H9 (cell line): ENCODE measurements at regions not wholly inside any gene's neighbourhood (a gene's known extent, or its start where the extent isn't known, plus 50 kb on each side); places are given as distances from the start of the nearest gene placed in this dataset.
"Not testable (repeated sequence)": the region's sequence is repeated elsewhere in the genome, so short reads cannot be mapped to it uniquely, and the experiment has no call there.

Source experiments
- DNase-seq: peaks from one replicate; pipeline ENCODE4 v3.0.0-alpha.2; 2017
- H2AFZ ChIP-seq: one replicate; pipeline ENCODE4 v1.6.1; 2013; ENCODE audit warnings: mild to moderate bottlenecking, low read length, control low read depth, moderate library complexity
- H2AK5ac ChIP-seq: 2 replicates; pipeline ENCODE4 v1.6.1; 2013; ENCODE audit warnings: low read length, control low read depth, mixed read lengths; ENCODE audit not compliant: insufficient read length
- H2BK120ac ChIP-seq: one replicate; pipeline ENCODE4 v1.6.1; 2013; ENCODE audit warnings: low read depth, mild to moderate bottlenecking, low read length, control low read depth, inconsistent platforms; ENCODE audit not compliant: poor library complexity, severe bottlenecking
- H2BK12ac ChIP-seq: 2 replicates; pipeline ENCODE4 v1.6.1; 2013; ENCODE audit warnings: low read length, control low read depth, mixed read lengths, low read depth; ENCODE audit not compliant: insufficient read length
- H2BK15ac ChIP-seq: 2 replicates; pipeline ENCODE4 v1.6.1; 2013; ENCODE audit warnings: low read depth, low read length, control low read depth
- H2BK20ac ChIP-seq: one replicate; pipeline ENCODE4 v1.6.1; 2013; ENCODE audit warnings: low read depth, mild to moderate bottlenecking, low read length, control low read depth, inconsistent platforms; ENCODE audit not compliant: poor library complexity, severe bottlenecking
- H2BK5ac ChIP-seq: 2 replicates; pipeline ENCODE4 v1.6.1; 2013; ENCODE audit warnings: low read length, control low read depth, mixed read lengths; ENCODE audit not compliant: insufficient read length
- H3K14ac ChIP-seq: 2 replicates; pipeline ENCODE4 v1.6.1; 2013; ENCODE audit warnings: low read length, control low read depth; ENCODE audit not compliant: insufficient read depth
- H3K18ac ChIP-seq: 2 replicates; pipeline ENCODE4 v1.6.1; 2013; ENCODE audit warnings: low read depth, mild to moderate bottlenecking, mixed read lengths, low read length, control low read depth; ENCODE audit not compliant: insufficient read length
- H3K23ac ChIP-seq: 2 replicates; pipeline ENCODE4 v1.6.1; 2013; ENCODE audit warnings: low read length, control low read depth, mixed read lengths, low read depth; ENCODE audit not compliant: insufficient read length
- H3K23me2 ChIP-seq: 2 replicates; pipeline ENCODE4 v1.6.1; 2013; ENCODE audit warnings: low read depth, mild to moderate bottlenecking, mixed read lengths, low read length, control low read depth; ENCODE audit not compliant: insufficient read length, poor library complexity, severe bottlenecking
- H3K27ac ChIP-seq: 2 replicates; pipeline ENCODE4 v1.5.1; 2013; ENCODE audit warnings: low read length, control low read depth, mixed read lengths, low read depth; ENCODE audit not compliant: insufficient read length
- H3K27me3 ChIP-seq: 2 replicates; pipeline ENCODE4 v1.6.1; 2013; ENCODE audit warnings: low read length, control low read depth, inconsistent platforms; ENCODE audit not compliant: insufficient read depth
- H3K4ac ChIP-seq: 2 replicates; pipeline ENCODE4 v1.6.1; 2013; ENCODE audit warnings: low read depth, mild to moderate bottlenecking, control low read depth, inconsistent platforms, low read length, moderate library complexity
- H3K4me1 ChIP-seq: 2 replicates; pipeline ENCODE4 v1.6.1; 2013; ENCODE audit warnings: low read length, control low read depth, inconsistent platforms; ENCODE audit not compliant: insufficient read depth
- H3K4me2 ChIP-seq: 2 replicates; pipeline ENCODE4 v1.6.1; 2013; ENCODE audit warnings: low read length, control low read depth, mixed read lengths; ENCODE audit not compliant: insufficient read length, insufficient read depth
- H3K56ac ChIP-seq: 2 replicates; pipeline ENCODE4 v1.6.1; 2013; ENCODE audit warnings: low read depth, mild to moderate bottlenecking, mixed read lengths, low read length, control low read depth; ENCODE audit not compliant: insufficient read length
- H3K79me1 ChIP-seq: 2 replicates; pipeline ENCODE4 v1.6.1; 2013; ENCODE audit warnings: low read depth, mild to moderate bottlenecking, moderate library complexity, low read length, control low read depth, inconsistent platforms; ENCODE audit not compliant: insufficient read depth, poor library complexity, severe bottlenecking
- H3K79me2 ChIP-seq: 2 replicates; pipeline ENCODE4 v1.6.1; 2013; ENCODE audit warnings: low read length, control low read depth, inconsistent platforms; ENCODE audit not compliant: insufficient read depth
- H3K9ac ChIP-seq: 2 replicates; pipeline ENCODE4 v1.6.1; 2013; ENCODE audit warnings: low read length, control low read depth, mixed read lengths; ENCODE audit not compliant: insufficient read length; ENCODE audit errors: extremely low read depth
- H3K9me3 ChIP-seq: one replicate; pipeline ENCODE4 v1.6.1; 2013; ENCODE audit warnings: low read depth, low read length, inconsistent platforms; ENCODE audit not compliant: control insufficient read depth
- H3T11ph ChIP-seq: one replicate; pipeline ENCODE4 v1.6.1; 2013; ENCODE audit warnings: mild to moderate bottlenecking, low read length, control low read depth, inconsistent platforms
- H4K20me1 ChIP-seq: one replicate; pipeline ENCODE4 v1.6.1; 2013; ENCODE audit not compliant: control insufficient read depth, insufficient read length, insufficient read depth
- H4K5ac ChIP-seq: 2 replicates; pipeline ENCODE4 v1.6.1; 2013; ENCODE audit warnings: low read depth, mild to moderate bottlenecking, mixed read lengths, low read length, control low read depth; ENCODE audit not compliant: insufficient read length
- H4K8ac ChIP-seq: replicated peaks from 2 replicates; pipeline ENCODE4 v1.6.1; 2013; ENCODE audit warnings: low read length, control low read depth, mixed read lengths, low read depth; ENCODE audit not compliant: insufficient read length
- H4K91ac ChIP-seq: 2 replicates; pipeline ENCODE4 v1.6.1; 2013; ENCODE audit warnings: low read depth, mild to moderate bottlenecking, moderate library complexity, mixed read lengths, low read length, control low read depth; ENCODE audit not compliant: insufficient read length
- H3K27ac Mint-ChIP-seq, 3 experiments: 2 replicates in 2 of 3; 3 replicates in 1 of 3; pipeline ENCODE4 v1.8.0; 2020 to 2021; ENCODE audit warnings: mixed read lengths in 3 of 3, mild to moderate bottlenecking in 1 of 3, moderate library complexity in 1 of 3
- H3K27me3 Mint-ChIP-seq: 2 replicates; pipeline ENCODE4 v1.8.0; 2021; ENCODE audit warnings: low read depth, mild to moderate bottlenecking, moderate library complexity, mixed read lengths
- H3K36me3 Mint-ChIP-seq, 3 experiments: 2 replicates in 2 of 3; 3 replicates in 1 of 3; pipeline ENCODE4 v1.8.0; 2020 to 2021; ENCODE audit warnings: low read depth in 3 of 3, mixed read lengths in 3 of 3; ENCODE audit not compliant: insufficient read depth in 1 of 3
- H3K4me1 Mint-ChIP-seq, 2 experiments: 2 replicates each; pipeline ENCODE4 v1.8.0; 2020; ENCODE audit warnings: mixed read lengths in 2 of 2
- H3K4me3 Mint-ChIP-seq, 2 experiments: 2 replicates in 1 of 2; 3 replicates in 1 of 2; pipeline ENCODE4 v1.8.0; 2020 to 2021; ENCODE audit warnings: mild to moderate bottlenecking in 2 of 2, mixed read lengths in 2 of 2, moderate library complexity in 1 of 2
- H3K9me3 Mint-ChIP-seq, 2 experiments: 2 replicates in 1 of 2; 3 replicates in 1 of 2; pipeline ENCODE4 v1.8.0; 2020; ENCODE audit warnings: mild to moderate bottlenecking in 2 of 2, mixed read lengths in 2 of 2, moderate library complexity in 1 of 2
- WGBS: extraction: QIAGEN DNeasy Blood & Tissue Kit; methylation state at CpG from one replicate; pipeline ENCODE4 v1.1.7; 2013; ENCODE audit warnings: missing lambda C conversion rate, low lambda C conversion rate, mixed read lengths; ENCODE audit not compliant: insufficient read length; ENCODE audit errors: extremely low coverage; 5-methylcytosine and 5-hydroxymethylcytosine counted together
- TF ChIP-seq, protein P1 (sequence below): fragments of 200-600 bp; sonication (generic); conservative IDR thresholded peaks from 3 replicates; pipeline ENCODE4 v1.8.0; 2021; ENCODE audit warnings: antibody characterized with exemption, mild to moderate bottlenecking

DNA sequence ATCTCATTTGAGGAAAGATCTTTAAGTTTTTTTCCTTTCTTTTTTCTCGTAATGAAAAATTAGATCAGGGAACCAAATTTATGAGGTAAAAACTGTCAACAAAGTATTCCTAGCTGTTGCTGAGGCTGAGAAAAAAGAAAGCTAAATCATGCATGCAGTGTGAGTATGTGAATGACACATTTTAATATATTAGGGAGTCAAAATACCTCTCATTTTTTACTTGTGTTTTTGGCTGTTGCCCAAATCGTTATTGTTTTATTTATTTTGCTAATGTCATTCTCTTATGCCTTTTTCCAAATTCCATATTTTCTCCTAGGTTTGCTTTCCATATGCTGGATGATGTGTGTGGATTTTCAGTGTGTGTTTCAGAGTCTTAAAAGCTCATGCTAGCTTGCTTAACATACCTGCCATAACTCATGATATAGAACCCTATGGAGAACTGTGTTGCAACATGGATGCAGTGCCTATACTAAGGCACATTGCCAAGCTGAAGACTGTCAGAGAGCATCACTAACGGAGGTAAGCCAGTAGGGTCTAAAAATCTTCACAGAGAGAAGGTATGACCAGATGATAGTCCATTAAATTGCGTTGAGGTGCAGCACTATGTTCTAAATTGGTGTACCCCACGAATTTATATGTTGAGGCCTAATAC, 629.5 kb upstream of the KCNMB2 start:
- Histone ChIP-seq H3T11ph (no peak overlapping the region), H4K5ac (no peak overlapping the region), H3K27ac (no peak overlapping the region), H3K9ac (no peak overlapping the region), H2BK12ac (no peak overlapping the region), H3K4me2 (no peak overlapping the region), H4K8ac (no peak overlapping the region), H3K4ac (no peak overlapping the region), H3K23ac (no peak overlapping the region), H3K4me1 (no peaks in the 10 kb centered on the region), H3K56ac (no peak overlapping the region), H2AK5ac (no peak overlapping the region), H2AFZ (no peak overlapping the region), H2BK120ac (no peak overlapping the region), H3K79me1 (no peaks in the 10 kb centered on the region), H3K14ac (no peak overlapping the region), H2BK20ac (no peak overlapping the region), H4K91ac (no peak overlapping the region), H4K20me1 (no peaks in the 10 kb centered on the region), H3K79me2 (no peaks in the 10 kb centered on the region; the same call in 1 of the 2 replicates), H2BK15ac (no peak overlapping the region), H3K23me2 (no peaks in the 10 kb centered on the region), H3K27me3 (no peaks in the 10 kb centered on the region), H2BK5ac (no peak overlapping the region), H3K9me3 (no peaks in the 10 kb centered on the region), H3K18ac (no peak overlapping the region)
- Mint-ChIP-seq H3K27ac (peak overlapping the region in 1 of 3 experiments; percentile 80; a peak in 2 of 7 replicates), H3K4me3 (no peak overlapping the region), H3K36me3 (no peaks in the 10 kb centered on the region), H3K9me3 (no peaks in the 10 kb centered on the region), H3K4me1 (peaks cover 8% of the 10 kb centered on the region in 2 experiments; a peak in 3 of 4 replicates), H3K27me3 (no peaks in the 10 kb centered on the region)
- DNase-seq, result no peak
- no CpG with 5 or more reads among the region's 5 CpGs for whole genome bisulfite sequencing
- TF ChIP-seq, protein P1, sequence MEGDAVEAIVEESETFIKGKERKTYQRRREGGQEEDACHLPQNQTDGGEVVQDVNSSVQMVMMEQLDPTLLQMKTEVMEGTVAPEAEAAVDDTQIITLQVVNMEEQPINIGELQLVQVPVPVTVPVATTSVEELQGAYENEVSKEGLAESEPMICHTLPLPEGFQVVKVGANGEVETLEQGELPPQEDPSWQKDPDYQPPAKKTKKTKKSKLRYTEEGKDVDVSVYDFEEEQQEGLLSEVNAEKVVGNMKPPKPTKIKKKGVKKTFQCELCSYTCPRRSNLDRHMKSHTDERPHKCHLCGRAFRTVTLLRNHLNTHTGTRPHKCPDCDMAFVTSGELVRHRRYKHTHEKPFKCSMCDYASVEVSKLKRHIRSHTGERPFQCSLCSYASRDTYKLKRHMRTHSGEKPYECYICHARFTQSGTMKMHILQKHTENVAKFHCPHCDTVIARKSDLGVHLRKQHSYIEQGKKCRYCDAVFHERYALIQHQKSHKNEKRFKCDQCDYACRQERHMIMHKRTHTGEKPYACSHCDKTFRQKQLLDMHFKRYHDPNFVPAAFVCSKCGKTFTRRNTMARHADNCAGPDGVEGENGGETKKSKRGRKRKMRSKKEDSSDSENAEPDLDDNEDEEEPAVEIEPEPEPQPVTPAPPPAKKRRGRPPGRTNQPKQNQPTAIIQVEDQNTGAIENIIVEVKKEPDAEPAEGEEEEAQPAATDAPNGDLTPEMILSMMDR, result no peak

GRCh38 chr3:177909530-177909929, 626.7 kb upstream of the KCNMB2 start:
- H3K14ac ChIP-seq, H3K79me1 ChIP-seq, H3K56ac ChIP-seq, H2BK15ac ChIP-seq, H3K36me3 Mint-ChIP-seq, H3K23me2 ChIP-seq, H3K27me3 Mint-ChIP-seq, H2BK5ac ChIP-seq, H3K4me1 ChIP-seq, H3K9ac ChIP-seq, H3K79me2 ChIP-seq, H3T11ph ChIP-seq, H3K23ac ChIP-seq, H3K18ac ChIP-seq, H2BK20ac ChIP-seq, H4K8ac ChIP-seq, H2BK120ac ChIP-seq, H3K4me1 Mint-ChIP-seq, H2AK5ac ChIP-seq, H4K5ac ChIP-seq, H3K27me3 ChIP-seq, H3K27ac ChIP-seq, H2BK12ac ChIP-seq, H4K91ac ChIP-seq, H3K4me2 ChIP-seq, H4K20me1 ChIP-seq, DNase-seq, H2AFZ ChIP-seq, H3K27ac Mint-ChIP-seq, H3K4ac ChIP-seq, H3K9me3 ChIP-seq, H3K9me3 Mint-ChIP-seq, H3K4me3 Mint-ChIP-seq: not testable (repeated sequence)
- no CpG with 5 or more reads among the region's 6 CpGs for WGBS
